Right cardiac atrium (tissue), 5 donors: ENCODE measurements at regions not wholly inside any gene's neighbourhood (a gene's known extent, or its start where the extent isn't known, plus 50 kb on each side); places are given as distances from the start of the nearest gene placed in this dataset.
"Not testable (repeated sequence)": the region's sequence is repeated elsewhere in the genome, so short reads cannot be mapped to it uniquely, and the experiment has no call there.

ENCODE experiments used
- ATAC-seq, 2 donors: fragments of 200-7000 bp; cut with Tn5 transposase; one replicate each; pipeline versions ENCODE4 v1.8.0 to v1.9.1; 2020; ENCODE audit warnings: moderate library complexity in 2 of 2, mild to moderate bottlenecking in 1 of 2
- DNase-seq, 3 donors: peaks; one replicate each; pipeline ENCODE4 v3.0.0-alpha.2; 2020
- H3K27ac ChIP-seq: one replicate; pipeline ENCODE4 v1.5.1; 2013; ENCODE audit warnings: mild to moderate bottlenecking, low read length, control low read depth, moderate library complexity
- H3K27me3 ChIP-seq: one replicate; pipeline ENCODE4 v1.6.1; 2013; ENCODE audit not compliant: control insufficient read depth, insufficient read depth
- H3K4me1 ChIP-seq: one replicate; pipeline ENCODE4 v1.6.1; 2013; ENCODE audit warnings: low read length; ENCODE audit not compliant: control insufficient read depth, insufficient read depth
- H3K4me3 ChIP-seq: one replicate; pipeline ENCODE4 v1.5.1; 2013; ENCODE audit warnings: low read length, control low read depth
- H3K9me3 ChIP-seq: one replicate; pipeline ENCODE4 v1.6.1; 2013; ENCODE audit warnings: low read length; ENCODE audit not compliant: control insufficient read depth
- WGBS: extraction: QIAGEN DNeasy Blood & Tissue Kit; methylation state at CpG from one replicate; pipeline ENCODE4 v1.1.7; 2013; 5-methylcytosine and 5-hydroxymethylcytosine counted together
- intact Hi-C, 4 donors: fragments of 100-400 bp; cut with DNase I; formaldehyde crosslinking; loops; one replicate each; pipeline versions ENCODE4 v1.11.0 to v1.14.0; 2022 to 2023
- donor health status: healthy with polysubstance abuse.
- donor health status: DM: no; HTN: yes; CAD: no.
- donor health status: DM: no; HTN: no; CAD: no.
- donor health status: DM: no; HTN: yes; CAD: no; lungs with severe emphysema.
- donor health status: DM: yes; HTN: yes; CAD: no.

DNA sequence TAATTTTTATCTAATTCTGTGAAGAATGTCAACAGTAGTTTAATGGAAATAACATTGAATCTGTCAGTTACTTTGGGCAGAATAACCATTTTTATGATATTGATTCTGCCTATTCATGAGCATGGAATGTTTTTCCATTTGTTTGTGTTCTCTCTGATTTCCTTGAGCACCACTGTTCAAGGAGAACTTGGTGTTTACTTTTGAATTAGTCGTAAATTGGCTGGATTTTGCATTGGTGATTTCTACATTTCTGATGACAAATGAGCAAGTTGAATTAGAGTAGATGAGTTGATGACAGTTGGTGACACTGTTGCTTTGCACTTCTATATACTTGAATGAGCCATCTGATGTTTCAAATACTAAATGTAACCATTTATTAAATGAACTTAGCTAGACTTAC lies 1007.3 kb upstream of the ADAMTS5 start:
- H3K4me3 ChIP-seq, DNase-seq, H3K27me3 ChIP-seq, H3K4me1 ChIP-seq, H3K9me3 ChIP-seq, H3K27ac ChIP-seq, ATAC-seq, intact Hi-C loops: not testable (repeated sequence)
- WGBS: 89% methylated on average over 1 of the region's 1 CpG

DNA sequence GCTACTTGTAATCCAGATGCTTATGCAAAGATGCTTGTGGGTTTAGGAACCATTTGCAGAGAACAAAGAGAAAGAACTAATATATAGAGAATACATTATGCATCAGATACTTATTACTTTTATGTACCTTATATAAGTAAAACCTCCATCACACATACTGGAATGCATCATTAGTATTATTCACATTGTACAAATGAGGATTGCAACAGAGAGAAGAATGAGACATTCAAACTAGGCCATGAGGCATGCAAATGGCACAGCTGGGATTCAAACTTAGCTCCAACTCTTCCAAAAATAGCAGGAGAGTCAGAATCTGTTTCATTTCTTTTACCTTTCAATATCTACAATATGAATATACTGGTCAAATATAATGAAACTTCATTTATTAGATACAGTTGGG lies 1001.4 kb upstream of the ADAMTS5 start:
- H3K27me3 ChIP-seq, H3K4me1 ChIP-seq, ATAC-seq, H3K9me3 ChIP-seq, DNase-seq, H3K27ac ChIP-seq, intact Hi-C loops, H3K4me3 ChIP-seq: not testable (repeated sequence)

DNA sequence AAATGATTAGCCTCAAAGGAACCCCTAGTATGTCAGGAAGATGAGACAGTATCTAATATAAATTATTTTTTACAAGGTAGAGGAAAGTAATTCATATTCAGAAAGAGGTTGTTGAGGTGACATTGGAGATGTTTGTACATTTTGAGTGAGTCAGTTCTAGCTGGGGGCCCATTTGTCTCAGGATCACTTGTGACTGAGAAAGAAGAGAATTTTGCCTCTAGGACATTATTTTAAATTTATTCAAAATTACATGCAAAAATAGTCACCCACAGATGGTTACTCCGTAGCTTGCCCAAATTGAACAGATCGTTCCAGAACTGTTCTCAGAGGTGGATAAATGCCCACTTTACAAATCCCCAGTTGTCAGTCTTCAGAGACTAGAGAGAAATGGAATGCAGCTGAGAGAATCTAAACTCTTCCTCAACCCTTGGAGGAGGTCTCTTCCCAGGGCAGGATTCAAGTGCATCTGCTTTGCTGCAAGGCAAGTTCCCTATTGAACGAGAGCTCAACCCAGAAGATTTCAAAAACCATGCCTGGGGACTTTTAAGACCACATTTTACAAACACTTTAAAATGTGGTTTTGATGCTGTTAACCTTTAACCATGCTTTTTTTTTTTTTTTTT lies 987.8 kb upstream of the ADAMTS5 start:
- Histone ChIP-seq H3K27me3 (no peaks in the 10 kb centered on the region), H3K4me3 (no peak overlapping the region), H3K4me1 (no peaks in the 10 kb centered on the region), H3K9me3 (no peaks in the 10 kb centered on the region), H3K27ac (no peak overlapping the region)
- intact Hi-C loops: no loop called here
- 61% methylated on average over 3 of the region's 3 CpGs for WGBS
- DNase-seq (no peak), ATAC-seq (no peak)

DNA sequence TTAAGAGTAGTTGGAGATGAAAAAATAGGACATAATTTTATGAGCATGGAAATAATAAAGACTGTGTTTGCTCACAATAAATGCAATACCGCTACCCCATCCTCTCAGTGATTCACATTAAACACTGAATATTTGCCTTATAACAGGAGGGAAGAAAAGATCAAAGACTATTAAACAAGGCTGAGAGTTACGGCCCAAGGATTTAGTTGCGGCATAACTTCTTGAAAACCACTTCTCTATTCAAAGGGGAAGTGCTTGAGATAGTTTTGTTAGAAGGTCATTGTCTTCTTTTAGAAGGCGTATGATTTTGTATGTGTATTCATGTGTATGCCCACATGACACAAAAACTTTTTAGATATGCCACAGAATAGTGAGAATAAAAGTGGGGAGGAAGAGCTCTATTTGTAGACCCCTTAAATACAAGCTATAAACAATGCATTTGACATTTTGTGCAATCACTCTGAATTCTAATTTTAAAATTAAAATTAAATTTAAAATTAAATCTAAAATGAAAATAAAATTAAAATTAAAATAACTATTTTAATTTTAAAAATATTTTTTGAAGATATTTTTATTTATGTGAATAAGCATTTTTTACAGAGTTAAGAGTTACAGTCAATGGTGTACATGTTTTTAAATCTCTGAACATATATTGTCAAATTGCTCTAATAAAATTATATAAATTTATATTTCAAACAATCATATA lies 986.6 kb upstream of the ADAMTS5 start:
- Histone ChIP-seq H3K4me3 (no peak overlapping the region), H3K4me1 (no peaks in the 10 kb centered on the region), H3K9me3 (no peaks in the 10 kb centered on the region), H3K27ac (no peak overlapping the region), H3K27me3 (no peaks in the 10 kb centered on the region)
- intact Hi-C loops: no loop called here
- no peak for ATAC-seq
- no peak for DNase-seq
- WGBS: 82% methylated on average over 4 of the region's 4 CpGs

DNA sequence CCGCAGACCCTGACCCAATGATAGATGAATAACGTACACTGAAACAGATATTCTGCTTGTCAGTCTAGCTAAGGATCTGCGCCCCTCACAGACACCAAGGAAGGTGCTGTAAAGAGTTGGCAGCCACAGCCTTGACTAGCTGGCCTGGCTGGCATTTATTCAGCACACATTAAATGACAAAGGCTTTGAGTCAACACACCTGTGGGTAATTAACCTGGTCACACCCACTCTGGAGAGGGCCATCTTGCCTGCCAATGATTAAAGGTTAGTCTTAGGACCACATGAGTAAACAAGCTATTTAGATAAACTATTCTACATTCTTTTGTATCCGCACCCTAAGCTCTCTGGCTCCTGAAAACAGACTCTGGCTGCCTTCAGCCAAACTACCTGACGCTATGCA lies 982.2 kb upstream of the ADAMTS5 start:
- DNase-seq, H3K9me3 ChIP-seq, H3K4me1 ChIP-seq, H3K4me3 ChIP-seq, H3K27me3 ChIP-seq, intact Hi-C loops, ATAC-seq, H3K27ac ChIP-seq: not testable (repeated sequence)
- WGBS: 96% methylated on average over 5 of the region's 5 CpGs

DNA sequence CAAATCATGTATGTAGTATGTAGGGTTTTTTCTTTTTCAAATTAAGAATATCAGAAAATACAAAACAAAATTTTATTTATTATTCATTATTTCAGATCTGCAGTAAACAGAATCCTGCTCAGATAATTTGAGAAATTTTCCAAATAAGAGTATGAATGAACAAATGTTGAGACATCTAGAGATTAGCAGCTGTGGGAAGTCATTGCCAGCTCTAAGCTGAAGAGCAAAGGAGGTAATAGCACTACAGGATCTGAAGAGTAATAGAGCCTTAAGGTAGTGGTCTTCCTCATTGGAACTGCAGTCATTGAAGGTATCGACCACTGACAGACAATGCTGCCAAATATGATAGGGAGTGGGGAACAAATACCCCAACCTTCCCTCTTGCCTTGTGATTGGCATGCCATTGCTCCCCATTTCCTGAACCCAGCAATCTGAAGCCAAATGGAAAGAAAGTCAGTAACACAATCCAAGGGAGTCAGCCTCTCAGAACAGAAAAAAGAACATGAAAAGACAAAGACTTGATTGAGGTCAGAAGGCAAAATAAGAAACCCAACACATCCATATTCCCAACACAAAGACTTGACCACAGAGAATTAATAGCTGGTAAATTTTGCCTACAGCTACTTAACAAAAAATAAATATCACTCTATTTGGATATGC lies 963.4 kb upstream of the ADAMTS5 start:
- ATAC-seq: peak in 1 of 2 donors; percentile 47
- WGBS: 74% methylated on average over 1 of the region's 1 CpG
- H3K27ac ChIP-seq, DNase-seq, H3K9me3 ChIP-seq, H3K27me3 ChIP-seq, intact Hi-C loops, H3K4me1 ChIP-seq, H3K4me3 ChIP-seq: not testable (repeated sequence)

DNA sequence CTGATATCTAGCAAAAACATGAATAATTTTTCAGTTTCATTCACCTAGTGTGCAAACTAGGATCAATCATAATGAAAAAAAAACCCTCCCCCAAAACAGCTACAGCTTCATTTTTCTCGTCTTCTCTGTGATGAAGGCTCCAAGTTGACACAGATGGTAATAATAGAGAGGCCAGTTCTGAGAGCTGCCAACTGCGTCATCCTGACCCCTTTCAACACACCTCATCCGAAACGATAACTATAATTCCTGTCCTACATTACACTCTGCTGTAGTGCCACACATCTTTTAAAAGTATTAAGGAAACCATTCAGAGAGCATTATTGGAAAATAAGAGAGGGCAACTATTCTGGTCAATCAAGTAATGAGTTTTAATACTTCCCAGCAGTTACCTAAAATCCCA lies 962.3 kb upstream of the ADAMTS5 start:
- H3K27ac ChIP-seq, intact Hi-C loops, H3K9me3 ChIP-seq, H3K4me1 ChIP-seq, H3K27me3 ChIP-seq, H3K4me3 ChIP-seq: not testable (repeated sequence)
- WGBS: 65% methylated on average over 4 of the region's 4 CpGs
- ATAC-seq: peak; percentile 64
- DNase-seq: peak in 1 of 3 donors; percentile 52

DNA sequence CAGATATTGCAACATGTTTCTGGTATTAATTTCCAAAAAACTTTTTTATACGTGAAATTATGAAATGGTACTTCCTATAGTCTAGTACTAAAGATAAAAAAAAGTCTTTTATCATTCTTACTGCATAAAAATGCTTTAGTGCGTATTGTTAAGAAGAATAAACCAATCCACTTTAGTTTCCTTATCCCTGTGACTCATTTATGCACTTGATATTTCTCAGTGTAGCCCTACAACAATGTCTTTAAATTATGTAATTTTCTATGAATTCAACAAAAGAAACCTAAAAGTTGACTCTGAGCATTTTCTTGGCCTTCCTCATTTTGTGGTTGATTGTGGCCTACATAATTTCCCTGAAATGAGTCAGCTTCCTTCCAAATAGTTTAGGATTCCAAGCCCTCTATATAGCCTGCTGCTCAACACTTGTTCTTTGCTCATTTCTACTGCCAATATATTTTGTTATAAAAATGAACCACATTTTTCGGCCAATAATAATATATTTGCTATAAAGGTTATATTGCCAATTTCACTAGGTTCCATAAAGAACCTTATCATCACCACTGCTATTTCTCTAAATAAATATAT lies 961.7 kb upstream of the ADAMTS5 start:
- peak; percentile 46 to 56 for ATAC-seq
- H3K4me3 ChIP-seq, H3K27ac ChIP-seq, H3K4me1 ChIP-seq, H3K9me3 ChIP-seq, H3K27me3 ChIP-seq, intact Hi-C loops, DNase-seq: not testable (repeated sequence)
- 54% methylated on average over 3 of the region's 3 CpGs for WGBS

DNA sequence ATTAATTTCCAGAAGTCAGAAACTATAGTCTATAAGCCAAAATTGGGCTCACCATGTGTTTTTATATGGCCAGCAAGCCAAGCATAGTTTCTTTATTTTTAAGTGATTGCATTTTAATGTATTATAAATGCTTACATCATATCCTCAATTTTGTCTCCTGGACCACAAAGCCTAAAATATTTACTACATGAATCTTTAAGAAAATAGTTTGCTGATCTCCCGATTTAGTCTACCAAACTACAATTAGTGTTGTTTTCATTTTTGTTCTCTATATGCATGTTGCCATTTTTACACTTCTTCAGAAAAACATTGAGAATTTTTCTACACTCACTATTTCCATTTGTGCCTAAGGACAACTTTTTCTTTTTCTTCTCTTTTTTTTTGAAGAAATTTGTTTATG lies 954.5 kb upstream of the ADAMTS5 start:
- H3K27ac ChIP-seq, H3K4me3 ChIP-seq, DNase-seq, intact Hi-C loops, H3K4me1 ChIP-seq, ATAC-seq, H3K27me3 ChIP-seq, H3K9me3 ChIP-seq: not testable (repeated sequence)
- 93% methylated on average over 1 of the region's 1 CpG for WGBS

DNA sequence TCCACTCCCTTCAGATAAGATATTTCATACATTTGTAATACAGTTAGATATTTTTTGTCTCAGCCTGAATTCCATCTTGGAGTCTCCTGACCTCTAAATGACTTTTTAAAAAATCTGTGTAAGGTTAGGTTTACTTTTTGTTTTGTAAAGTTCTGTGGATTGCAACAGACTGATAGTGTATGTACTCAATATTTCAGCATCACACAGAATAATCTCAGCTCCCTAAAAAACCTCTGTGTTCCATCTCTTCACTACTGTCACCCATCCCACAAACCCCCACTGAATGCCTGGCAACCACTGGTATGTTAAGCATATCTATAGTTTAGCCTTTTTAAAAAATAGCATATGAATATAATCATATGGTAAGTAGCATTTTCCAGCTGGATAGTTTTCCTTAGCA lies 951.1 kb upstream of the ADAMTS5 start:
- H3K9me3 ChIP-seq, ATAC-seq, DNase-seq, H3K27ac ChIP-seq, H3K4me1 ChIP-seq, intact Hi-C loops, H3K27me3 ChIP-seq, H3K4me3 ChIP-seq: not testable (repeated sequence)

DNA sequence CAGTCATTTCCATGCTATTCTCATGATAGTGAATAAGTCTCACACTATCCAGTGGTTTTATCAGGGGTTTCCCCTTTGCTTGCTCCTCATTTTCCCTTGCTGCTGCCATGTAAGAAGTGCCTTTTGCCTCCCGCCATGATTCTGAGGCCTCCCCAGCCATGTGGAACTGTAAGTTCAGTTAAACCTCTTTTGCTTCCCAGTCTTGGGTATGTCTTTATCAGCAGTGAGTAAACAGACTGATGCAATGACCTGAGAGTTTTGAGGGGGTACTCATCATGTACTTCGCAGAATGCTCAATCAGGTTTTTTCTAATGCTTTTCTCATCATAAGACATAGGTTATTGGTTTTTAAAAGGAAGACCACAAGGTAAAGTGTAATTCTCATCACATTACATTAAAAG lies 949.4 kb upstream of the ADAMTS5 start:
- WGBS: 90% methylated on average over 2 of the region's 2 CpGs
- ATAC-seq, H3K4me3 ChIP-seq, intact Hi-C loops, H3K9me3 ChIP-seq, DNase-seq, H3K27me3 ChIP-seq, H3K27ac ChIP-seq, H3K4me1 ChIP-seq: not testable (repeated sequence)
